ENCODE measurements at regions not wholly inside any gene's neighbourhood (a gene's known extent, or its start where the extent isn't known, plus 50 kb on each side); places are given as distances from the start of the nearest gene placed in this dataset.

DNA sequence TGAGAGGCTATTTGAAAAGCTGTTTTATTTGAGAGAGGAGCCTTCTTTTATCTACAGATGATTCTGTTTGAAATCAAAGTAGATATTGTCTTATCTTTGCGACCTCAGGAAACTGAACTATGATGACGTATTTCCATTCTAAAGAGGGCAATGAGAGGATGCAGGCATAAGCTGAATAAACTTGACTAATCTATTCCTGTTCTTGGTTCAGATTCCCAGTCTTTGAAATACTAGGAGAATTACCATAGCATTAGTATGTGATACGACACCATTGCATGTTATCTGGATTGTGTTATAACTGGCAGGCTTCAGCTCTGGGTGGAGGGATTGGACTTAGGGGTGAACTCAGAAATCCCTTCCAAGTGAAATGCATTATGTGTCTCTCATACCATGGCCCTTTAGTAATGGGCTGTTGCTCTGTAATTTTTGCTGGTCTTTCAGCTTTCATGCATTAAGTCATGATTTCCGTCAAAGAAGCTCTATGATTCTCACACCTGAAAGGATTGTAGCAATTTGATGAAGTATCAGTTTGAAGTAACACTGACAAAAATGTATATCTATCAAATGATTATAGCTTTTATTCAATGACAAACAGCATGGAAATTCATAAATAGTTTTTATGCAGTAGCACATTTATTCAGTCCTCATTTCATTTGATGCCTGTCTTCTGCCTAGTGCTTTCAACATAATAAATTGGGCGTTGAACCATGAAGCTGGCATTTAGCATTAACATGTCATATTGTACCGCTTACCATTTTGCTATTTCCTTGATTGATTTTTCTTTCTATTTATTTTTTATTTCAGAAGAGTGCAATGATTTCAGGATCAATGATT is 138.4 kb upstream of the SPACA1 start:
- no peak for DNase-seq (ENCODE audit: low read depth in 3 of 3)

GRCh38 chr6:87907521-87907920 is 140.1 kb upstream of the SPACA1 start:
- DNase-seq (ENCODE audit: low read depth in 3 of 3) = peak in 1 of 3 donors; percentile 21

GRCh38 chr6:87905101-87905641 is 142.5 kb upstream of the SPACA1 start:
- DNase-seq (ENCODE audit: low read depth in 3 of 3) = no peak

DNA sequence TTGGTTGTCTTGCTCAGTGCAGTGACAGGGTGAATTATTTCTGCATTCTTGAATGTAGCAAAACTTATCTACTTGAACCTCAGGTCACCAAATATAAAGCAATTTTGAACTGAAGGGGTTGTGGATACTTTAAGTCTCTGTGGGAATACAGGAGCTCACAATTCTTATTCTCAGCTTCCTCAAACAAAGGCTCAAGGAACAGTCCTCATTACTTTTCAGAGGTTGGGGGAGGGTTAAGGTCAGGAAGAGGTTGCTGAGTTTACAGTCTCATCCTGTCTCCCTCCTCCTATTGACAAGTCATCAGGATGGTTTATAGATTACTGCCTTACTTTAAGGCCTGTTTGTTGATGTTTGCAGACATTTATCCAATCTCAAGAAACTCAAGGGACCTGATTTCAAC is 143.6 kb upstream of the SPACA1 start:
- DNase-seq (ENCODE audit: low read depth in 3 of 3) = no peak

DNA sequence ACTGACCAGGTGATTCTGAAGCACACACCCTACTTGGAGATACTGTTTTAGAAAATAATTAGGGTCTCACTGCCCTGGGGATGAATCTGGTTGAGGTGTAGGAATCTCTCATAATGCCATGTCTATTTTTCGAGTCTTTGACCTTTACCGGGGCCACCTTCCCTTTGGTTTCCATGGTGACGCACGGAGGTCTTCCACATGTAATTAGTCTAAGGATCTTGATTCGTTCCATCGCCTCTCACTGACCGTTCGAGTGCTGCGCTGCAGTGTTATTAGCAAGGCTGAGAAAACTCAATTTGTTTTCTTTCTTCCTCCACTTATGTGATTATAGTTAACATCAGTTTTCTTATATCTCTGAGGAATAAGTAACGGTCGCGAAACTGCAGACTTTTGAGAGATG is 144.3 kb upstream of the SPACA1 start:
- no peak for DNase-seq (ENCODE audit: low read depth in 3 of 3)

- no peak for DNase-seq (ENCODE audit: low read depth in 3 of 3)
These were observed 145.3 kb upstream of the SPACA1 start for GRCh38 chr6:87902383-87902782.

DNA sequence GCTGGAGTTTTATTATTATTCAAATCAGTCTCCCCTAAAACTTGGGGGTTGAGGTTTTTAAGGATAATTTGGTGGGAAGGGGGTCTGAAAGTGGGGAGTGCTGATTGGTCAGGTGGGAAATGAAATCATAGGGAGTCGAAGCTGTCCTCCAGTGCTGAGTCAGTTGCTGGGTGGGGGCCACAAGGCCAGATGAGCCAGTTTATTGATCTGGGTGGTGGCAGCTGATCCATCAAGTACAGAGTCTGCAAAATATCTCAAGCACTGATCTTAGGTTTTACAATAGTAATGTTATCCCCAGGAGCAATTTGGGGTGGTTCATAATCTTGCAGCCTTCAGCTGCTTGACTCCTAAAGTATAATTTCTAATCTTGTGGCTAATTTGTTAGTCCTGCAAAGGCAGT is 146.0 kb upstream of the SPACA1 start:
- DNase-seq (ENCODE audit: low read depth in 3 of 3) = no peak

GRCh38 chr6:87900160-87900698 is 147.4 kb upstream of the SPACA1 start:
- no peak for DNase-seq (ENCODE audit: low read depth in 3 of 3)

- DNase-seq (ENCODE audit: low read depth in 3 of 3) = no peak
These were observed 148.0 kb upstream of the SPACA1 start for GRCh38 chr6:87899499-87900147.

DNA sequence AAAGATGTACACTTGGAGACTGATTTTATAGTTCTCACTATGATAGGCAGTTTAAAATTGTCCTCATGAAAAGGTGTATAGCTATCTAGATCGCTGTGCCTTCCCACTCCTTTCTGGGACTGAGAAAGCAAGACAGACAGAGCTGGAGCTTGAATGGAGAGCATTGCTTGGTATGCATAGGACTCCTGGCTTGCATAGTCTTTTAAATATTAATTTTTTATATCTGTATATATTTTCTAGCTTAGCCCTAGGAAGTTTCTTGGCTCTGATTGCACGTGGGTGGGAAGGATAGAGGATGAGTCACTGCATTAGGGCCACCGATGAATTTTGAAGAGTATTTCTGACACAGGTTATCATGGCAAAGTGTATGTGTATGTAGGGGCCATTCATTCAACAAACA is 150.0 kb upstream of the SPACA1 start:
- DNase-seq (ENCODE audit: low read depth in 3 of 3) = no peak

- DNase-seq (ENCODE audit: low read depth in 3 of 3) = no peak
These were observed 150.6 kb upstream of the SPACA1 start for GRCh38 chr6:87897013-87897412.

DNA sequence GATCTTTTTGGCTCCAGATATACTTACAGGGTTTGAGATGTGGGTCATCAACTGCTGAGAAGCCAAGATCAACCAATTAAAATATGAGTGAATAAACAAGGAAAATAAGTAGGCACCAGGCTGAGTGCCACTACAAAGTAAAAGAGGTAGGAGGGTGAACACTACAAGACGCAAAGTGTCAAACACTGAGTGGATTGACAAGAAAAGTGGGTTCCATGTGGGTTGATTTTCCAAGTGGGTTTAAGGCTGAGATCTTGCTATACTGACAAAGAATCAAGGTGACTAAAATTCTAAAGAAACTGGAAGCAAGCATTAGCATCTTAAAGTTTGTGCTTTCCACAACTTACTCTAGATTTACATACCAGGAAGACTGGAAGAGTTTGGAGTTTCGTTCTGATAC is 160.4 kb upstream of the SPACA1 start:
- no peak for DNase-seq (ENCODE audit: low read depth in 3 of 3)

- no peak for DNase-seq (ENCODE audit: low read depth in 3 of 3)
These were observed 163.4 kb upstream of the SPACA1 start for GRCh38 chr6:87884203-87884602.

DNA sequence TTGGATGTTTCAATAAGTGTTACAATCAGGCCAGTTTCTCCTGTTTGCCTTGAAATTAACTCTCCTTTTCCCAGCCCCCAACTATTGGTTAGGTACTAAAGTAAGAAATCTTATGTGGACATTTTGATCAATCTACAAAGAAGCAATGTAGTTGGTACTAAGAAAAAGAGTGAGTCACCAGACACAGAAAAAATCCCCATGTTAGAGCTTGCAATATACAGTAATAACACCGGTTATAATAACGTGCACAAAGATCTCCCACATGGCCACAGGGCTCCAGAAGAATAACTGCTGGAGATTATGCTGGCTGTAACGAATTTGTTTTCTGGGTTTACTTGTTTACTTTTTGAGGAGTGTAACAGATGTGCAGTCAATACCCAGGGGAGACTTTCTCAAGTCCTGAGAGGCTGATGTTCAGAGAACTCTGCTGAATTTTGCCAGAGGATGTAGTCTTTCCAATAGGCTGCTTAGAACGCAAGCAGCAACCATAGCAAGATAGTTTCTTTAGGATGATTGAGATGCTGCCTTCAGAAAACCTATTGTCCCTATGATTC is 166.2 kb upstream of the SPACA1 start:
- no peak for DNase-seq (ENCODE audit: low read depth in 3 of 3)

GRCh38 chr6:87879132-87879861 is 168.3 kb upstream of the SPACA1 start:
- no peak for DNase-seq (ENCODE audit: low read depth in 3 of 3)

DNA sequence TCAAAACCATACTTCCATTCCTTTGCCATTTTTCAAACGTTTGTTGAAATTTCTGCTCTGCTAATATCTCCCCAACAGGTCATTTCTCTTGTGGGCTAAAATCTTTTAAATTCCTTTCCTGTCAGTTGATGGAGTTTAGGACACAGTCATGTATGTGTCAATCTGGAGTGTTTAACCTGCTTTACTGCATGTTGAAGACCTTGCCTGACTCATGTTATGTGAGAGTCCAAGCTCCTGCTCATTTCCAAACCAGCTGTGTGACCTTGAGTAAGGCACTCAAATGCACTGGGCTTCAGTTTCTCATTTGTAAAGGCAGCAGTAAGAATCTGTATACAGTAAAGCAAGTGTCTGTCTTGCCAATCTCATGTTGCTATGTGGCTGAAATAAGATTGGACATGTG is 171.9 kb upstream of the SPACA1 start:
- no peak for DNase-seq (ENCODE audit: low read depth in 3 of 3)

DNA sequence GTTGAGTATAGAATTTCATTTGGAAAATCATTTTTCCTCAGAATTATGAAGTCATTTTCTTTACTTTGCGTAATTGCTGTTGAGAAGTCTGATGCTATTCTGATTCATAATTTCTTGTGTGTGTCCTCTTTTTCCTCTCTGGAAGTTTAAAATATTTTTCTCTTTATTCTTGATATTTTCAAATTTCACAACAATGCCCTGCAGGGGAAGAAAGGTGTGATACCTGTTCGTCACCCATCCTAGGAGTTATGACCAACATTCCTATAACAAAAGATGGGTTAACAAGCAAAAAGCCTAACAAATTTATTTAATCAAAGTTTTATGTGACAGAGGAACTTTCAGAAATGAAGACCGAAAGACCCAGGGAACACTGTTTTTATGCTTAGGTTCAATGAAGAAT is 171.5 kb upstream of the AKIRIN2 start:
- DNase-seq (ENCODE audit: low read depth in 3 of 3) = no peak

- DNase-seq (ENCODE audit: low read depth in 3 of 3) = no peak
These were observed 168.5 kb upstream of the AKIRIN2 start for GRCh38 chr6:87870556-87870955.

DNA sequence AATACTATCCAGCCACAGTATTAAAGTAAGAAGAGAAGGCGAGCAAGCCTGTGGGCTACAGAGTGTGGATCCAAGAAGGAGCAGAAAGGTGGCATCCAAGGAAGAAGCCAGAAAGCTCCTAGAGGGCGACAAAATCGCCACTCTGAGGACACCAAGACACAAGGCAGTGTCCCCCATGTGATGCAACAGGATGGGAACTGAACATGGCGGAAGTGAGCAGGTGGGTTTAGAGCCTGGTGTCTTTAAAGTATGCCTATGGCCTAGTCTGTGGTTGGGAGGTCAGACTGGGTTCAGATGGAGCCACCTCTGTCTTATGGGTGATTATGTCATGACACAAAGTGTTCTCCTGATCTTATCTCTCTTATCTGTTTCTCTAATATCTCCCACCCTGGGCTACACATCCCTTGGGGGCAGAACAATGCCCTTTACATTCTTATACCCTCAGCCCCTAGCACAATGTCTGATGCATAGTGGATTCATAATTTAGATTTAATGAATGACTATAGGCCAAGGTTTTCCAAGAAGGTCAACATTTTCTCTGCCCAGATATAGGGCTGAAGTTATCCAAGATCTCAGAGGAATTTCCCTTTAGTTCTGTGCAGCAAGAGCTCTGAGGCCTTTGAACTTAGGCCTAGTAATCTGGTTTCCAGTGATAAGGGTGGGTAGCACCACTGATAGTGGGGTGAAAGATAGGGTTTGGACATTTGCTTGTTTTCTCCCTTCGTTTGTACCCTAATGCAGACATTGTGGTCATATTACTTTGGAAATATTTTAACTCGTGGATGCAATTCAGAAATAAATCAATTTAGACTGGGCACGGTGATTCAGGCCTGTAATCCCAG is 167.3 kb upstream of the AKIRIN2 start:
- no peak for DNase-seq (ENCODE audit: low read depth in 3 of 3)

- no peak for DNase-seq (ENCODE audit: low read depth in 3 of 3)
These were observed 158.9 kb upstream of the AKIRIN2 start for GRCh38 chr6:87860902-87861301.

GRCh38 chr6:87858440-87858839 is 156.4 kb upstream of the AKIRIN2 start:
- DNase-seq (ENCODE audit: low read depth in 3 of 3) = no peak

All from stimulated activated CD4-positive, alpha-beta T cell treated with anti-CD3 and anti-CD28 coated beads, TNF-alpha, amount 100 ng/mL, for 48 hours (primary cell).